ENCODE measurements at regions not wholly inside any gene's neighbourhood (a gene's known extent, or its start where the extent isn't known, plus 50 kb on each side); places are given as distances from the start of the nearest gene placed in this dataset.
A peak's percentile ranks its signal among the peaks of the same experiment; 100 is the strongest.

GRCh38 chr16:72677662-72678447 is 370.1 kb downstream of the ZFHX3 start:
- intact Hi-C loops (cut with micrococcal nuclease), result no loop called here
- Mint-ChIP-seq H3K36me3 (no peaks in the 10 kb centered on the region), H3K27me3 (no peaks in the 10 kb centered on the region), H3K9me3 (peaks cover 4% of the 10 kb centered on the region), H3K4me1 (ENCODE audit: low read depth) (no peaks in the 10 kb centered on the region), H3K27ac (no peak overlapping the region), H3K4me3 (no peak overlapping the region)
- ChIA-PET CTCF (no interaction called here), POLR2A (no interaction called here)
- no peak for DNase-seq

GRCh38 chr16:72673118-72673517 is 374.8 kb downstream of the ZFHX3 start:
- peaks cover 20% of the 10 kb centered on the region for H3K9me3 Mint-ChIP-seq
- H3K27me3 Mint-ChIP-seq, result no peaks in the 10 kb centered on the region
- no peak for DNase-seq
- H3K4me3 Mint-ChIP-seq, result no peak overlapping the region
- ChIA-PET POLR2A (no interaction called here), CTCF (no interaction called here)
- H3K27ac Mint-ChIP-seq, result no peak overlapping the region
- intact Hi-C loops (cut with micrococcal nuclease), result no loop called here
- no peaks in the 10 kb centered on the region for H3K4me1 Mint-ChIP-seq (ENCODE audit: low read depth)
- peaks cover 8% of the 10 kb centered on the region for H3K36me3 Mint-ChIP-seq

- DNase-seq, result no peak
- Mint-ChIP-seq H3K27ac (no peak overlapping the region), H3K36me3 (peaks cover 2% of the 10 kb centered on the region), H3K4me3 (no peak overlapping the region), H3K9me3 (peaks cover 3% of the 10 kb centered on the region), H3K27me3 (peaks cover 2% of the 10 kb centered on the region), H3K4me1 (ENCODE audit: low read depth) (peaks cover 9% of the 10 kb centered on the region)
- intact Hi-C loops (cut with micrococcal nuclease), result loop anchor here (10.0 kb wide), 1 partner anchor 1999 kb away; the partner anchor contains the start of gene RFWD3
- CTCF ChIA-PET, result no interaction called here
- POLR2A ChIA-PET, result no interaction called here
These were observed 381.7 kb downstream of the ZFHX3 start for GRCh38 chr16:72666267-72666666.

GRCh38 chr16:72665701-72666100 is 382.2 kb downstream of the ZFHX3 start:
- Mint-ChIP-seq H3K4me1 (ENCODE audit: low read depth) (peaks cover 9% of the 10 kb centered on the region), H3K4me3 (peak overlapping the region; percentile 99), H3K27ac (peak overlapping the region; percentile 88), H3K27me3 (peaks cover 2% of the 10 kb centered on the region), H3K36me3 (no peaks in the 10 kb centered on the region), H3K9me3 (no peaks in the 10 kb centered on the region)
- DNase-seq, result no peak
- ChIA-PET CTCF (no interaction called here), POLR2A (no interaction called here)
- intact Hi-C loops (cut with micrococcal nuclease), result loop anchor here (1.0 to 10.0 kb wide), 3 partner anchors 123 to 1999 kb away; partner anchors contain the start of genes DHX38, RFWD3 and TXNL4B

GRCh38 chr16:72664509-72665408 is 383.2 kb downstream of the ZFHX3 start:
- Mint-ChIP-seq H3K36me3 (no peaks in the 10 kb centered on the region), H3K4me1 (ENCODE audit: low read depth) (peaks cover 9% of the 10 kb centered on the region), H3K9me3 (no peaks in the 10 kb centered on the region), H3K27me3 (peaks cover 2% of the 10 kb centered on the region), H3K27ac (peak overlapping the region; percentile 88), H3K4me3 (peak overlapping the region; percentile 99)
- CTCF ChIA-PET, result interaction anchor here (0.7 to 1.1 kb wide), 2 partner anchors 16 to 168 kb away, joined by 3 read pairs; no protein-coding TSS in a partner anchor
- POLR2A ChIA-PET, result interaction anchor here (0.7 kb wide), 2 partner anchors 109 to 115 kb away, joined by 3 read pairs; no protein-coding TSS in a partner anchor
- peak; percentile 97 for DNase-seq
- intact Hi-C loops (cut with micrococcal nuclease), result loop anchor here (1.0 to 10.0 kb wide), 5 partner anchors 124 to 2000 kb away; partner anchors contain the start of genes DHX38, RFWD3 and TXNL4B

GRCh38 chr16:72664056-72664508 is 383.8 kb downstream of the ZFHX3 start:
- intact Hi-C loops (cut with micrococcal nuclease), result loop anchor here (5.0 to 10.0 kb wide), 3 partner anchors 172 to 2001 kb away; partner anchors contain the start of gene RFWD3
- Mint-ChIP-seq H3K27ac (peak overlapping the region; percentile 88), H3K9me3 (no peaks in the 10 kb centered on the region), H3K27me3 (peaks cover 2% of the 10 kb centered on the region), H3K4me1 (ENCODE audit: low read depth) (peaks cover 9% of the 10 kb centered on the region), H3K36me3 (no peaks in the 10 kb centered on the region), H3K4me3 (peak overlapping the region; percentile 99)
- ChIA-PET CTCF (interaction anchor here (0.9 to 1.1 kb wide), 2 partner anchors 168 to 191 kb away, joined by 3 read pairs; no protein-coding TSS in a partner anchor), POLR2A (interaction anchor here (0.7 kb wide), 1 partner anchor 116 kb away, joined by 3 read pairs; no protein-coding TSS in a partner anchor)
- DNase-seq, result no peak

- H3K9me3 Mint-ChIP-seq, result no peaks in the 10 kb centered on the region
- peaks cover 3% of the 10 kb centered on the region for H3K4me1 Mint-ChIP-seq (ENCODE audit: low read depth)
- CTCF ChIA-PET, result interaction anchor here (0.6 kb wide), 1 partner anchor 34 kb away, joined by 4 read pairs; no protein-coding TSS in a partner anchor
- no peaks in the 10 kb centered on the region for H3K36me3 Mint-ChIP-seq
- H3K27me3 Mint-ChIP-seq, result peaks cover 6% of the 10 kb centered on the region
- H3K4me3 Mint-ChIP-seq, result no peak overlapping the region
- no peak for DNase-seq
- H3K27ac Mint-ChIP-seq, result no peak overlapping the region
- intact Hi-C loops (cut with micrococcal nuclease), result no loop called here
- POLR2A ChIA-PET, result no interaction called here
These were observed 388.8 kb downstream of the ZFHX3 start for GRCh38 chr16:72658888-72659717.

GRCh38 chr16:72657791-72658190 is 390.1 kb downstream of the ZFHX3 start:
- no peak overlapping the region for H3K4me3 Mint-ChIP-seq
- ChIA-PET CTCF (interaction anchor here (0.6 kb wide), 1 partner anchor 11 kb away, joined by 3 read pairs; no protein-coding TSS in a partner anchor), POLR2A (interaction anchor here (0.6 kb wide), 1 partner anchor 440 kb away, joined by 3 read pairs; no protein-coding TSS in a partner anchor)
- H3K36me3 Mint-ChIP-seq, result no peaks in the 10 kb centered on the region
- peaks cover 6% of the 10 kb centered on the region for H3K27me3 Mint-ChIP-seq
- H3K27ac Mint-ChIP-seq, result no peak overlapping the region
- no peaks in the 10 kb centered on the region for H3K4me1 Mint-ChIP-seq (ENCODE audit: low read depth)
- DNase-seq, result no peak
- no peaks in the 10 kb centered on the region for H3K9me3 Mint-ChIP-seq
- intact Hi-C loops (cut with micrococcal nuclease), result no loop called here

- H3K4me1 Mint-ChIP-seq (ENCODE audit: low read depth), result no peaks in the 10 kb centered on the region
- H3K27me3 Mint-ChIP-seq, result peaks cover 8% of the 10 kb centered on the region
- H3K27ac Mint-ChIP-seq, result no peak overlapping the region
- H3K4me3 Mint-ChIP-seq, result no peak overlapping the region
- no peaks in the 10 kb centered on the region for H3K36me3 Mint-ChIP-seq
- intact Hi-C loops (cut with micrococcal nuclease), result no loop called here
- POLR2A ChIA-PET, result no interaction called here
- DNase-seq, result no peak
- CTCF ChIA-PET, result no interaction called here
- H3K9me3 Mint-ChIP-seq, result no peaks in the 10 kb centered on the region
These were observed 390.8 kb downstream of the ZFHX3 start for GRCh38 chr16:72657164-72657563.

- intact Hi-C loops (cut with micrococcal nuclease), result no loop called here
- H3K27ac Mint-ChIP-seq, result no peak overlapping the region
- H3K27me3 Mint-ChIP-seq, result peaks cover 5% of the 10 kb centered on the region
- H3K9me3 Mint-ChIP-seq, result no peaks in the 10 kb centered on the region
- H3K4me1 Mint-ChIP-seq (ENCODE audit: low read depth), result no peaks in the 10 kb centered on the region
- peaks cover 2% of the 10 kb centered on the region for H3K36me3 Mint-ChIP-seq
- no peak overlapping the region for H3K4me3 Mint-ChIP-seq
- ChIA-PET CTCF (no interaction called here), POLR2A (no interaction called here)
- DNase-seq, result no peak
These were observed 393.4 kb downstream of the ZFHX3 start for GRCh38 chr16:72654535-72654934.

GRCh38 chr16:72649254-72649944 is 398.5 kb downstream of the ZFHX3 start:
- POLR2A ChIA-PET, result no interaction called here
- Mint-ChIP-seq H3K9me3 (no peaks in the 10 kb centered on the region), H3K4me1 (ENCODE audit: low read depth) (no peaks in the 10 kb centered on the region), H3K27ac (no peak overlapping the region), H3K36me3 (peaks cover 2% of the 10 kb centered on the region), H3K27me3 (peaks cover 2% of the 10 kb centered on the region), H3K4me3 (no peak overlapping the region)
- CTCF ChIA-PET, result interaction anchor here (0.5 kb wide), 1 partner anchor 15 kb away, joined by 3 read pairs; no protein-coding TSS in a partner anchor
- intact Hi-C loops (cut with micrococcal nuclease), result no loop called here
- no peak for DNase-seq

All from activated CD4-positive, alpha-beta memory T cell treated with anti-CD3 and anti-CD28 coated beads for 36 hours (primary cell).